ENCODE measurements at regions not wholly inside any gene's neighbourhood (a gene's known extent, or its start where the extent isn't known, plus 50 kb on each side); places are given as distances from the start of the nearest gene placed in this dataset.

DNA sequence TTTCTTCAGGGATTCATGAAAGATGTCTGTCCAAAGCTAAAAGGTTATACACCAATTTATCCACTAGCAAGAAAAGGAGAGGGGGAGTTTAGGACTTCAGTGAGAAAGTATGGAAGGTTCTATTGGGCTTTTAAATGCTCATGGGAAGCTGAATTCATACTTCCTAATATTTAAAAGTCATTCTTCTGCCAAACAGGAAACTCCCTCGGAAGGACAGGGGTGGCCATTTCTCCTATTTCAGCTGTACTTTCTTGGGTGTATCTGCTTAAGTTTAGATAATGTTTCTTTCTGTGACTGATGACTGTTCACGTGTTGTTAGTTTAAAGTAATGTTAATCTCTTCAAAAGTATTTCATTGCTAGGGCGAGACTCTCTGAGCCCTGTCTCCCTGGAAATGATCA lies 80.5 kb upstream of the IFNGR1 start (continued):
- TF ChIP-seq ZBTB40 (IDR thresholded peaks at IDR 0.05; ENCODE audit: borderline replicate concordance) = no peak

- intact Hi-C loops (cut with micrococcal nuclease; ENCODE audit: unreplicated experiment) = no loop called here
- ATAC-seq = no peak
- ChIA-PET CTCF (interaction anchor here (1.4 to 1.6 kb wide), 3 partner anchors 10 to 221 kb away, joined by 4 to 5 read pairs (median 5); no protein-coding TSS in a partner anchor), POLR2A (no interaction called here), SMC1A (ENCODE audit: uncharacterized antibody, unreplicated experiment) (interaction anchor here (1.0 to 4.2 kb wide), 6 partner anchors 10 to 242 kb away, joined by 3 to 30 read pairs (median 3); no protein-coding TSS in a partner anchor), RAD21 (ENCODE audit: unreplicated experiment) (interaction anchor here (0.8 to 1.1 kb wide), 2 partner anchors 10 to 20 kb away, joined by 3 to 4 read pairs; no protein-coding TSS in a partner anchor)
- WGBS (ENCODE audit: insufficient coverage, insufficient replicate concordance, low lambda C conversion rate, missing lambda C conversion rate) = 70% methylated on average over 5 of the region's 5 CpGs
- Histone ChIP-seq H3K9me3 (replicated peaks; ENCODE audit: control insufficient read depth, insufficient read depth, low read length) (peaks cover 2% of the 10 kb centered on the region; the same call in 2 of the 3 replicates), H3K4me3 (no peak overlapping the region), H3K79me2 (ENCODE audit: control insufficient read depth, insufficient read depth, low read length) (no peaks in the 10 kb centered on the region), H4K20me1 (ENCODE audit: control insufficient read depth, insufficient read depth) (no peaks in the 10 kb centered on the region), H3K9ac (ENCODE audit: control insufficient read depth, insufficient read depth, low read length) (no peak overlapping the region), H3K27me3 (replicated peaks in 1 of 2; ENCODE audit: control insufficient read depth in 2 of 2, insufficient read depth in 2 of 2, low read length in 1 of 2) (no peaks in the 10 kb centered on the region), H3K4me2 (ENCODE audit: control insufficient read depth, insufficient read depth) (no peak overlapping the region), H3K4me1 (ENCODE audit: control insufficient read depth, insufficient read depth, low read length) (no peaks in the 10 kb centered on the region), H3K27ac (ENCODE audit: control insufficient read depth, insufficient read depth) (no peak overlapping the region), H3K36me3 (ENCODE audit: control insufficient read depth in 2 of 2, insufficient read depth in 2 of 2, low read length in 1 of 2) (no peaks in the 10 kb centered on the region), H2AFZ (ENCODE audit: control insufficient read depth, low read depth, low read length) (no peak overlapping the region)
- no peak for FAIRE-seq
- no TSS peak for BruUV-seq (replicated peaks)
- no peak for TF ChIP-seq PAX8 (IDR thresholded peaks at IDR 0.05)
- TF ChIP-seq TCF3 (IDR thresholded peaks at IDR 0.05; ENCODE audit: borderline replicate concordance, insufficient read depth, low read depth, low read length) = no peak
- no peak for TF ChIP-seq STAT3 (IDR thresholded peaks at IDR 0.05; ENCODE audit: low read depth, low read length)
- TF ChIP-seq, protein P1, sequence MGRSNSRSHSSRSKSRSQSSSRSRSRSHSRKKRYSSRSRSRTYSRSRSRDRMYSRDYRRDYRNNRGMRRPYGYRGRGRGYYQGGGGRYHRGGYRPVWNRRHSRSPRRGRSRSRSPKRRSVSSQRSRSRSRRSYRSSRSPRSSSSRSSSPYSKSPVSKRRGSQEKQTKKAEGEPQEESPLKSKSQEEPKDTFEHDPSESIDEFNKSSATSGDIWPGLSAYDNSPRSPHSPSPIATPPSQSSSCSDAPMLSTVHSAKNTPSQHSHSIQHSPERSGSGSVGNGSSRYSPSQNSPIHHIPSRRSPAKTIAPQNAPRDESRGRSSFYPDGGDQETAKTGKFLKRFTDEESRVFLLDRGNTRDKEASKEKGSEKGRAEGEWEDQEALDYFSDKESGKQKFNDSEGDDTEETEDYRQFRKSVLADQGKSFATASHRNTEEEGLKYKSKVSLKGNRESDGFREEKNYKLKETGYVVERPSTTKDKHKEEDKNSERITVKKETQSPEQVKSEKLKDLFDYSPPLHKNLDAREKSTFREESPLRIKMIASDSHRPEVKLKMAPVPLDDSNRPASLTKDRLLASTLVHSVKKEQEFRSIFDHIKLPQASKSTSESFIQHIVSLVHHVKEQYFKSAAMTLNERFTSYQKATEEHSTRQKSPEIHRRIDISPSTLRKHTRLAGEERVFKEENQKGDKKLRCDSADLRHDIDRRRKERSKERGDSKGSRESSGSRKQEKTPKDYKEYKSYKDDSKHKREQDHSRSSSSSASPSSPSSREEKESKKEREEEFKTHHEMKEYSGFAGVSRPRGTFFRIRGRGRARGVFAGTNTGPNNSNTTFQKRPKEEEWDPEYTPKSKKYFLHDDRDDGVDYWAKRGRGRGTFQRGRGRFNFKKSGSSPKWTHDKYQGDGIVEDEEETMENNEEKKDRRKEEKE (IDR thresholded peaks at IDR 0.05) = no peak
- TF ChIP-seq GABPA (IDR thresholded peaks at IDR 0.05; ENCODE audit: low read depth) = no peak
- no peak for TF ChIP-seq SKIL (IDR thresholded peaks at IDR 0.05; ENCODE audit: low read depth, poor library complexity, severe bottlenecking)
- TF ChIP-seq CBX3 (IDR thresholded peaks at IDR 0.05; ENCODE audit: borderline replicate concordance, low read depth) = no peak
- TF ChIP-seq ZNF24 (IDR thresholded peaks at IDR 0.05) = no peak
- TF ChIP-seq FOXK2 (IDR thresholded peaks at IDR 0.05) = no peak
- no peak for TF ChIP-seq JUNB (IDR thresholded peaks at IDR 0.05)
- TF ChIP-seq PML (IDR thresholded peaks at IDR 0.05; ENCODE audit: low read length) = no peak
- TF ChIP-seq RELB (IDR thresholded peaks at IDR 0.05; ENCODE audit: low read depth) = no peak
- in situ Hi-C loops (cut with MboI) = no loop called here
- no peak for DNase-seq (ENCODE audit: low read depth, low spot score)
Measured at GRCh38 chr6:137297887-137298286, 78.7 kb upstream of the IFNGR1 start.

Data from GM12878 (cell line).